A673 (cell line): ENCODE measurements at regions not wholly inside any gene's neighbourhood (a gene's known extent, or its start where the extent isn't known, plus 50 kb on each side); places are given as distances from the start of the nearest gene placed in this dataset.

Source experiments
- BruUV-seq: library from RNA; stranded (reverse); fragments of 400-500 nt; replicated peaks from 2 replicates; lab custom pipeline; 2021; lab: Mats Ljungman, UMichigan
- CTCF ChIA-PET: fragments of 300-600 bp; sonication (Branson Sonifier 250); formaldehyde crosslinking; loops from one replicate; lab custom pipeline; 2022; ENCODE audit warnings: antibody characterized with exemption; lab: Charles Lee
- POLR2A ChIA-PET: fragments of 300-600 bp; sonication (Branson Sonifier 250); formaldehyde crosslinking; loops from one replicate; lab custom pipeline; 2022; ENCODE audit warnings: antibody characterized with exemption; ENCODE audit not compliant: low non-redundant PET; lab: Charles Lee
- DNase-seq: peaks from one replicate; pipeline ENCODE4 v3.0.0-alpha.2; 2015; ENCODE audit warnings: low spot score
- H3K27ac ChIP-seq: fragments of 200-600 bp; sonication (generic); 2 replicates; pipeline ENCODE4 v1.5.1; 2016; ENCODE audit warnings: mixed run types, low read depth, mild to moderate bottlenecking, mixed read lengths, antibody characterized with exemption, low read length; ENCODE audit not compliant: poor library complexity, severe bottlenecking
- H3K27me3 ChIP-seq: fragments of 200-600 bp; sonication (generic); replicated peaks from 2 replicates; pipeline ENCODE4 v1.6.1; 2017; ENCODE audit warnings: mixed run types, low read depth, mild to moderate bottlenecking, mixed read lengths, antibody characterized with exemption, low read length; ENCODE audit not compliant: insufficient read depth, poor library complexity
- H3K36me3 ChIP-seq: fragments of 200-600 bp; sonication (generic); 2 replicates; pipeline ENCODE4 v1.6.1; 2016; ENCODE audit warnings: mixed run types, mild to moderate bottlenecking, mixed read lengths, antibody characterized with exemption, low read length; ENCODE audit not compliant: insufficient read depth, poor library complexity, severe bottlenecking
- H3K4me1 ChIP-seq: fragments of 200-600 bp; sonication (generic); 2 replicates; pipeline ENCODE4 v1.6.1; 2017; ENCODE audit warnings: mixed run types, mild to moderate bottlenecking, mixed read lengths, antibody characterized with exemption, low read length; ENCODE audit not compliant: insufficient read depth, poor library complexity, severe bottlenecking
- H3K4me3 ChIP-seq: fragments of 200-600 bp; sonication (generic); 2 replicates; pipeline ENCODE4 v1.5.1; 2016; ENCODE audit warnings: low read depth, mixed run types, mild to moderate bottlenecking, mixed read lengths, low read length; ENCODE audit not compliant: poor library complexity, severe bottlenecking
- H3K9me3 ChIP-seq: fragments of 200-600 bp; sonication (generic); 2 replicates; pipeline ENCODE4 v1.6.1; 2016; ENCODE audit warnings: mixed run types, low read depth, mild to moderate bottlenecking, mixed read lengths, antibody characterized with exemption, low read length; ENCODE audit not compliant: poor library complexity, severe bottlenecking
- EZH2 ChIP-seq: fragments of 200-600 bp; sonication (generic); IDR thresholded peaks from 2 replicates; pipeline ENCODE4 v1.6.1; 2017; ENCODE audit warnings: borderline replicate concordance, low read depth, mild to moderate bottlenecking, mixed read lengths, antibody characterized with exemption, low read length; ENCODE audit not compliant: poor library complexity, severe bottlenecking
- intact Hi-C: fragments of 100-400 bp; cut with micrococcal nuclease; formaldehyde crosslinking; loops from one replicate; pipeline ENCODE4 v1.10.0; 2022; ENCODE audit not compliant: unreplicated experiment
- TF ChIP-seq, protein P1 (sequence below): fragments of 300-800, 200-600 bp; sonication (generic); conservative IDR thresholded peaks from 2 replicates; pipeline ENCODE4 v1.5.1; 2017; ENCODE audit warnings: low read depth, mild to moderate bottlenecking, antibody characterized with exemption, low read length, moderate library complexity, mixed read lengths

- no peaks in the 10 kb centered on the region for H3K27me3 ChIP-seq
- ChIA-PET POLR2A (no interaction called here), CTCF (no interaction called here)
- H3K4me3 ChIP-seq, result no peak overlapping the region
- H3K9me3 ChIP-seq, result no peaks in the 10 kb centered on the region
- no peaks in the 10 kb centered on the region for H3K4me1 ChIP-seq
- BruUV-seq, result no TSS peak
- intact Hi-C loops, result no loop called here
- no peak overlapping the region for H3K27ac ChIP-seq
- no peaks in the 10 kb centered on the region for H3K36me3 ChIP-seq
- no peak for DNase-seq
- TF ChIP-seq EZH2, result no peak
- TF ChIP-seq, protein P1, sequence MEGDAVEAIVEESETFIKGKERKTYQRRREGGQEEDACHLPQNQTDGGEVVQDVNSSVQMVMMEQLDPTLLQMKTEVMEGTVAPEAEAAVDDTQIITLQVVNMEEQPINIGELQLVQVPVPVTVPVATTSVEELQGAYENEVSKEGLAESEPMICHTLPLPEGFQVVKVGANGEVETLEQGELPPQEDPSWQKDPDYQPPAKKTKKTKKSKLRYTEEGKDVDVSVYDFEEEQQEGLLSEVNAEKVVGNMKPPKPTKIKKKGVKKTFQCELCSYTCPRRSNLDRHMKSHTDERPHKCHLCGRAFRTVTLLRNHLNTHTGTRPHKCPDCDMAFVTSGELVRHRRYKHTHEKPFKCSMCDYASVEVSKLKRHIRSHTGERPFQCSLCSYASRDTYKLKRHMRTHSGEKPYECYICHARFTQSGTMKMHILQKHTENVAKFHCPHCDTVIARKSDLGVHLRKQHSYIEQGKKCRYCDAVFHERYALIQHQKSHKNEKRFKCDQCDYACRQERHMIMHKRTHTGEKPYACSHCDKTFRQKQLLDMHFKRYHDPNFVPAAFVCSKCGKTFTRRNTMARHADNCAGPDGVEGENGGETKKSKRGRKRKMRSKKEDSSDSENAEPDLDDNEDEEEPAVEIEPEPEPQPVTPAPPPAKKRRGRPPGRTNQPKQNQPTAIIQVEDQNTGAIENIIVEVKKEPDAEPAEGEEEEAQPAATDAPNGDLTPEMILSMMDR, result no peak
Measured at GRCh38 chr14:53719536-53719935, 237.1 kb downstream of the BMP4 start.

GRCh38 chr14:53716578-53716977, 240.0 kb downstream of the BMP4 start:
- TF ChIP-seq, protein P1, result no peak
- no peak for TF ChIP-seq EZH2
- Histone ChIP-seq H3K9me3 (no peaks in the 10 kb centered on the region), H3K36me3 (no peaks in the 10 kb centered on the region), H3K4me1 (no peaks in the 10 kb centered on the region), H3K4me3 (no peak overlapping the region), H3K27ac (no peak overlapping the region), H3K27me3 (no peaks in the 10 kb centered on the region)
- BruUV-seq, result no TSS peak
- POLR2A ChIA-PET, result no interaction called here
- intact Hi-C loops, result no loop called here
- DNase-seq, result no peak
- CTCF ChIA-PET, result no interaction called here

DNA sequence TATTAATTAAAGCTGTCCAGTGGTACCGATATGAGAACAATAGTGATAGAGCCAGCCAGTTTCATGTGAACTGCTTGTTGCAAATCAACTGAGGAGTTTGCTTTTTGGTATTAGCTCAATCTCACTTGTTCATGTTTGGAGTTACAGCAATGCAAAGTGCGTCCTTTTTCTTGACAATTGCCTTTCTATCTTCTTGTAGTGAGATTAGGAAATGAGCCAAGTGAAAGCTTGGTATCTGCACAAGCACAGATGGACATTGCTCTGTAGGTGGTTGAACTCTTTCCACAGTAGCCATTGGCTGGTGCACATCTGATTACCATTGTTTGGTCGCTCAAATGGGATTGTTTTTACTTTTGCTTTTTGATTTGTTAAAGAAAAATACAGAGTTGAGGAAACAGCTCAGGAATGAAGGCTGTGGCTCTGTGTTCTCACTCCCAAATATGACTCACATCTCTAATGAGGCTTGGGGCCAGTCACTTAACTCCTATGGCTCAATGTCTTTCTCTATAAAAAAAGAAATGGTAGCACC, 241.4 kb downstream of the BMP4 start:
- POLR2A ChIA-PET, result no interaction called here
- TF ChIP-seq EZH2, result no peak
- TF ChIP-seq, protein P1, result no peak
- H3K4me1 ChIP-seq, result no peaks in the 10 kb centered on the region
- H3K36me3 ChIP-seq, result no peaks in the 10 kb centered on the region
- no peak overlapping the region for H3K4me3 ChIP-seq
- no peak for DNase-seq
- intact Hi-C loops, result no loop called here
- peaks cover 3% of the 10 kb centered on the region for H3K27me3 ChIP-seq
- H3K27ac ChIP-seq, result no peak overlapping the region
- H3K9me3 ChIP-seq, result no peaks in the 10 kb centered on the region
- no TSS peak for BruUV-seq
- CTCF ChIA-PET, result no interaction called here
